ENCODE measurements at regions not wholly inside any gene's neighbourhood (a gene's known extent, or its start where the extent isn't known, plus 50 kb on each side); places are given as distances from the start of the nearest gene placed in this dataset.

DNA sequence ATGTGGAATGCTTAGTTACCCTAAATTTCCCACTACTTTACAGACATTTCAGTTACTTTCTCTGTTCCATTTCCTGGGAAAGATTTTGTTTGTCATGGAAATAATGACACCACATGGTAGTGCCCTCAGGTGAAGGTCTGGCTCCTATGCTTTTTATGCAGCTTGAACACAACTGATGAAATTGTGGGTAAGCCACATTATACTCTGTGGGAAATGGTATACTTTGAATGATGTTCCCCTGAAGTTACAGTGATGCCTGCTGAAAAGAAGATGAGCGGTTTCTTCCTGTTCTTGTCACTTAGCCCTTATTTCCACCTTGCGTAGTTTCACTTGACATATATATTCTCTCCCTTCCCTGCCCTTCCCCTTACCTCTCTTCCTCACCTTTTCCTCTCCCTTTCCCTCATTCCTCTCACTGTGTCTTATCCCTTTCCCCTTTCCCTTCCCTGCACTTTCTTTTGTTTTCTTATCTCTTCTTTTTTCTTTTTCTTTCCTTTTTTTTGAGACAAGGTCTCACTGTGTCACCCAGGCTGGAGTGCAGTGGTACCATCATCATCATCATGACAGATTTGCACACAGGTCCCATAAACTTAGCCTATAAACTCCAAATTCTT is 280.8 kb upstream of the IL12B start:
- no peak overlapping the region for H3K4me3 ChIP-seq (replicated peaks; ENCODE audit: low read depth, low read length)
- DNase-seq (ENCODE audit: extremely low read depth, low read depth) = no peak
- TF ChIP-seq, protein P1, sequence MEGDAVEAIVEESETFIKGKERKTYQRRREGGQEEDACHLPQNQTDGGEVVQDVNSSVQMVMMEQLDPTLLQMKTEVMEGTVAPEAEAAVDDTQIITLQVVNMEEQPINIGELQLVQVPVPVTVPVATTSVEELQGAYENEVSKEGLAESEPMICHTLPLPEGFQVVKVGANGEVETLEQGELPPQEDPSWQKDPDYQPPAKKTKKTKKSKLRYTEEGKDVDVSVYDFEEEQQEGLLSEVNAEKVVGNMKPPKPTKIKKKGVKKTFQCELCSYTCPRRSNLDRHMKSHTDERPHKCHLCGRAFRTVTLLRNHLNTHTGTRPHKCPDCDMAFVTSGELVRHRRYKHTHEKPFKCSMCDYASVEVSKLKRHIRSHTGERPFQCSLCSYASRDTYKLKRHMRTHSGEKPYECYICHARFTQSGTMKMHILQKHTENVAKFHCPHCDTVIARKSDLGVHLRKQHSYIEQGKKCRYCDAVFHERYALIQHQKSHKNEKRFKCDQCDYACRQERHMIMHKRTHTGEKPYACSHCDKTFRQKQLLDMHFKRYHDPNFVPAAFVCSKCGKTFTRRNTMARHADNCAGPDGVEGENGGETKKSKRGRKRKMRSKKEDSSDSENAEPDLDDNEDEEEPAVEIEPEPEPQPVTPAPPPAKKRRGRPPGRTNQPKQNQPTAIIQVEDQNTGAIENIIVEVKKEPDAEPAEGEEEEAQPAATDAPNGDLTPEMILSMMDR (IDR thresholded peaks at IDR 0.05; ENCODE audit: low read depth, low read length, missing control alignments) = no peak

DNA sequence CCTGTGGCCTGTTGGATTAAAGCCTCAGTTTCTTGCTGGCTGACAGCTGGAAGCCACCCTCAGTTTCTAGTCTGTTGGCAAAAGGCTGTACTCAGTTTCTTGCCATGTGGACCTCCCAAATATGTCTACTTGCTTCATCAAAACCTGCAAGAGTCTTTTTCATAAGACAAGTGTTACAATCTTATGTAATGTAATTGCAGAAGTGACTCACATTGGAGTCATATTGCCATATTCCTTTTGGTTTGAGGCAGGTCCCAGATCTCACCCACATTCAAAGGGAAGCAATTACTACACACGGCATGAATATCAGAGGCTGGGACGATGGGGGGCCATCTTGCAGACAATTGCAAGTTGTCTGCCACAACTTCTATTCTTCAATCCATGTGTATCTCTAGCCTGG is 286.7 kb upstream of the IL12B start:
- DNase-seq (ENCODE audit: extremely low read depth, low read depth) = no peak
- TF ChIP-seq, protein P1 (IDR thresholded peaks at IDR 0.05; ENCODE audit: low read depth, low read length, missing control alignments) = no peak
- no peak overlapping the region for H3K4me3 ChIP-seq (replicated peaks; ENCODE audit: low read depth, low read length)

DNA sequence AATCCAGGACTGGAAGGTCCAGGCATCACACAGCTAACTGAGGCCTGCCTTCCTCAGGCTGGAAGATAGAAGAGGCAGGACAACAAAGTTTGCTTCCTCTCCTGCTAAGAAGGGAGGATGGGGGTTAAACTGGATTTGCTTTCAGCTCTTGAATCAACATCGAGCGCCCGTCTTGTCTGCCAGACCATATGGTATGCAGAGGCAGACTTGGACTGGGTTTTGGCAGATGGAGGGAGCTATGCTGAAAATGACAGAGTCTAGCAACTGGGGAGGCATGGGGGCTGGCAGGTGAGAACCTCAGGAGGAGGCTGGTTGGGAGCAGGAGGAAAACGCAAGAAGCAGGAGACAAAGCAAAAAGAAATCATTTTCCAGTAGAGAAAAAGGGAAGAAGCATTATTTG is 289.5 kb upstream of the IL12B start:
- TF ChIP-seq, protein P1 (IDR thresholded peaks at IDR 0.05; ENCODE audit: low read depth, low read length, missing control alignments) = no peak
- H3K4me3 ChIP-seq (replicated peaks; ENCODE audit: low read depth, low read length) = no peak overlapping the region
- no peak for DNase-seq (ENCODE audit: extremely low read depth, low read depth)

DNA sequence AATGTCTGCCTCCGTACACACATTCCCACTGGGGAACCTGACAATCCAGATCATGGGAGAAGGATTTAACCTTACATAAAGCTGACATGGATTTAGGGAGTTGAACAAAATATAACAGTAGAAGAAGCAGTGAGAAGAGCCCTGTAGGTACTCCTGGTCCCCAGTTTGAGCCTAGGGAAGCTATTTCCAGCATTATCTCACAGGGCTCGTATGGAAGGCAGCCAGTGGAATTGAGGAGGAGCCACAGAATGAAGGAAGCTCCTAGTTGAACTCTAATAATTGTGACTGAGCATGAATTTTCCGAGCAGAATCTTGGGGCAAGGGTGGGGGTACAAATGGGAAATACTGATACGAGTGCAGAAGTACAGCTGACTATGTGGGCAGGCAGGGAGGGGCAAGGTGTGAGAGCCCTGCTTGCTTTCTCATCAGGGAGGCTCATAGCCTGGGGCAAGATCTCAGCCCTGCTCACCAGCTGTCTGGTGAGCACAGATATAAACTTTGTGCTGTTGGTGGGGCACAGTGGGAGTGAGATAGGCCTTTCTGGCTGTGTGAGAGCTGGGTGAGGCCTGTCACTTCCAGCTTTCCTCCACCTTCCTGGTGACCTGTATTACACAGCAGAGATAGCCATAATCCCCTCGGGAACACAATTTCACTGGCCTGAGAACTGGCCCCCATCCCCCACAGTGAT is 290.7 kb upstream of the IL12B start:
- H3K4me3 ChIP-seq (replicated peaks; ENCODE audit: low read depth, low read length) = no peak overlapping the region
- DNase-seq (ENCODE audit: extremely low read depth, low read depth) = no peak
- TF ChIP-seq, protein P1 (IDR thresholded peaks at IDR 0.05; ENCODE audit: low read depth, low read length, missing control alignments) = no peak

DNA sequence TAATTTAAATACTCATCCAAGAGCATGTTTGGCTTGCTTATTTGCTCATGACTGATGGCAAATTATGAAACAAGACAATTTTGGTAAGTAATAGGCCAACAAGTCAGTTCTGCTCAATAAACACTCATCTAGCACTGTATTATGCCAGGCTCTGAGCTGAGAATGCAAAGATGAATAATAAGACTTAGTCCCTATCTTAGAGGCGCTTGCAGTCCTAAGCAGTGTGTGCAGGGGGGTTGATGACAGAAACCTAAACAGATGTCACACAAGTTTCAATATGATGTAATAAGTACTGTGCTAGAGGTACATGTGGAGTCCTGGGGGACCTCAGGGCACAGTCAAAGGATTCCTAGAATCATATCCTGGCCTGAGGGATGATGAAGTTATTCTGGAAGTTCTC is 287.6 kb upstream of the ADRA1B start:
- DNase-seq (ENCODE audit: extremely low read depth, low read depth) = no peak

DNA sequence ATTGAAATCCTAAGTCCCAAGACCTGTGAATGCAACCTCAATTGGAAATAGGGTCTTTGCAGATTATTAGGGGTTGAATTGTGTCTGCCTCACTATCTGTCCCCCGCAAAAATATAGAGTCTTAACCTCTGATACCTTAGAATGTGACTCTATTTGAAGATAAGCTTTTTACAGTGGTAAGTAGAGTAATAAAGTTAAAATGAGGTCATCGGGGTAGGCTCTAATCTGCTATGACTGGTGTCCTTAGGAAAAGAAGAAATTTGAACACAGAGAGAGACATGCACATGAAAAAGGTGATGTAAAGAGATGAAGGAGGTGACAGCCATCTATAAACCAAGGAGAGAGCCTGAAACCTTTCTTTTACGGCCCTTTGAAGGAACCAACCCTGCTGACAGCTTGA is 287.1 kb upstream of the ADRA1B start:
- DNase-seq (ENCODE audit: extremely low read depth, low read depth) = no peak
- TF ChIP-seq, protein P1 (IDR thresholded peaks at IDR 0.05; ENCODE audit: low read depth, low read length, missing control alignments) = no peak
- H3K4me3 ChIP-seq (replicated peaks; ENCODE audit: low read depth, low read length) = no peak overlapping the region

More for the DNA sequence above, 287.6 kb upstream of the ADRA1B start:
- TF ChIP-seq, protein P1 (IDR thresholded peaks at IDR 0.05; ENCODE audit: low read depth, low read length, missing control alignments) = no peak
- no peak overlapping the region for H3K4me3 ChIP-seq (replicated peaks; ENCODE audit: low read depth, low read length)
